ENCODE measurements at regions not wholly inside any gene's neighbourhood (a gene's known extent, or its start where the extent isn't known, plus 50 kb on each side); places are given as distances from the start of the nearest gene placed in this dataset.

GRCh38 chr7:19482628-19483027 lies 226.2 kb downstream of the POLR1F start:
- H3K4me1 ChIP-seq (ENCODE audit: insufficient read depth), result no peaks in the 10 kb centered on the region
- H3K4me3 ChIP-seq, result no peak overlapping the region
- TF ChIP-seq CTCF (IDR thresholded peaks at IDR 0.05) (no peak), EP300 (IDR thresholded peaks at IDR 0.05) (no peak), POLR2A (IDR thresholded peaks at IDR 0.05) (no peak)
- H3K36me3 ChIP-seq, result no peaks in the 10 kb centered on the region
- no peak overlapping the region for H3K27ac ChIP-seq
- peaks cover 0 to 3% of the 10 kb centered on the region in 2 donors for H3K9me3 ChIP-seq
- H3K27me3 ChIP-seq, result no peaks in the 10 kb centered on the region
- intact Hi-C loops (cut with DNase I), result no loop called here
- 80 to 88% (median 85%) methylated on average over 2 of the region's 2 CpGs for WGBS, 3 donors
- no peak for DNase-seq

- WGBS, 3 donors, result 76 to 90% (median 86%) methylated on average over 3 of the region's 3 CpGs
- no peaks in the 10 kb centered on the region for H3K4me1 ChIP-seq (ENCODE audit: insufficient read depth)
- TF ChIP-seq POLR2A (IDR thresholded peaks at IDR 0.05) (no peak), EP300 (IDR thresholded peaks at IDR 0.05) (no peak), CTCF (IDR thresholded peaks at IDR 0.05) (no peak)
- DNase-seq, result no peak
- no peaks in the 10 kb centered on the region for H3K27me3 ChIP-seq
- H3K9me3 ChIP-seq, result peaks cover 0 to 3% of the 10 kb centered on the region in 2 donors
- H3K4me3 ChIP-seq, result no peak overlapping the region
- intact Hi-C loops (cut with DNase I), result no loop called here
- H3K36me3 ChIP-seq, result no peaks in the 10 kb centered on the region
- no peak overlapping the region for H3K27ac ChIP-seq
Observed at GRCh38 chr7:19480383-19480782, 228.5 kb downstream of the POLR1F start.

GRCh38 chr7:19470031-19470430 lies 238.8 kb downstream of the POLR1F start:
- intact Hi-C loops (cut with DNase I), result no loop called here
- no peak for DNase-seq
- H3K9me3 ChIP-seq, result no peaks in the 10 kb centered on the region
- H3K4me1 ChIP-seq (ENCODE audit: insufficient read depth), result no peaks in the 10 kb centered on the region
- no peak for TF ChIP-seq EP300 (IDR thresholded peaks at IDR 0.05)
- TF ChIP-seq CTCF (IDR thresholded peaks at IDR 0.05), result no peak
- TF ChIP-seq POLR2A (IDR thresholded peaks at IDR 0.05), result no peak
- no peak overlapping the region for H3K27ac ChIP-seq
- no peaks in the 10 kb centered on the region for H3K27me3 ChIP-seq
- H3K36me3 ChIP-seq, result no peaks in the 10 kb centered on the region
- no peak overlapping the region for H3K4me3 ChIP-seq
- WGBS, 3 donors, result 8 to 25% (median 10%) methylated on average over 3 of the region's 3 CpGs

GRCh38 chr7:19465861-19466260 lies 243.0 kb downstream of the POLR1F start:
- Histone ChIP-seq H3K27me3 (no peaks in the 10 kb centered on the region), H3K9me3 (no peaks in the 10 kb centered on the region), H3K4me1 (ENCODE audit: insufficient read depth) (no peaks in the 10 kb centered on the region), H3K36me3 (no peaks in the 10 kb centered on the region), H3K27ac (no peak overlapping the region), H3K4me3 (no peak overlapping the region)
- TF ChIP-seq CTCF (IDR thresholded peaks at IDR 0.05), result no peak
- no peak for TF ChIP-seq EP300 (IDR thresholded peaks at IDR 0.05)
- TF ChIP-seq POLR2A (IDR thresholded peaks at IDR 0.05), result no peak
- DNase-seq, result no peak
- WGBS, 3 donors, result 21 to 26% (median 23%) methylated on average over 3 of the region's 3 CpGs
- intact Hi-C loops (cut with DNase I), result no loop called here

GRCh38 chr7:19464751-19465150 lies 244.1 kb downstream of the POLR1F start:
- intact Hi-C loops (cut with DNase I), result no loop called here
- DNase-seq, result no peak
- 83 to 85% (median 85%) methylated on average over 4 of the region's 4 CpGs for WGBS, 3 donors
- Histone ChIP-seq H3K4me3 (no peak overlapping the region), H3K9me3 (no peaks in the 10 kb centered on the region), H3K4me1 (ENCODE audit: insufficient read depth) (no peaks in the 10 kb centered on the region), H3K36me3 (no peaks in the 10 kb centered on the region), H3K27me3 (no peaks in the 10 kb centered on the region), H3K27ac (no peak overlapping the region)
- TF ChIP-seq EP300 (IDR thresholded peaks at IDR 0.05), result no peak
- TF ChIP-seq POLR2A (IDR thresholded peaks at IDR 0.05), result no peak
- no peak for TF ChIP-seq CTCF (IDR thresholded peaks at IDR 0.05)
